Mesendoderm (in vitro differentiated cells): ENCODE measurements at regions not wholly inside any gene's neighbourhood (a gene's known extent, or its start where the extent isn't known, plus 50 kb on each side); places are given as distances from the start of the nearest gene placed in this dataset.

ENCODE experiments used
- DNase-seq: peaks from one replicate; pipeline ENCODE4 v3.0.0; 2013
- H2AK5ac ChIP-seq: 2 replicates; pipeline ENCODE4 v1.6.1; 2013; ENCODE audit warnings: low read length, inconsistent platforms
- H2BK120ac ChIP-seq: 2 replicates; pipeline ENCODE4 v1.6.1; 2013; ENCODE audit warnings: low read depth, mild to moderate bottlenecking, low read length, moderate library complexity, mixed read lengths
- H2BK15ac ChIP-seq: replicated peaks from 2 replicates; pipeline ENCODE4 v1.6.1; 2013; ENCODE audit warnings: low read depth, mild to moderate bottlenecking, moderate library complexity
- H2BK5ac ChIP-seq: 2 replicates; pipeline ENCODE4 v1.6.1; 2013; ENCODE audit warnings: low read length, inconsistent platforms
- H3K18ac ChIP-seq: 2 replicates; pipeline ENCODE4 v1.6.1; 2013; ENCODE audit warnings: mild to moderate bottlenecking, low read length, mixed read lengths
- H3K23ac ChIP-seq: one replicate; pipeline ENCODE4 v1.6.1; 2013; ENCODE audit warnings: low read length
- H3K27ac ChIP-seq: 2 replicates; pipeline ENCODE4 v1.5.1; 2013; ENCODE audit warnings: low read depth, mild to moderate bottlenecking, inconsistent platforms, low read length, moderate library complexity
- H3K27me3 ChIP-seq: 2 replicates; pipeline ENCODE4 v1.6.1; 2013; ENCODE audit warnings: low read length, control low read depth, mild to moderate bottlenecking, inconsistent platforms; ENCODE audit not compliant: insufficient read depth, poor library complexity
- H3K36me3 ChIP-seq: 2 replicates; pipeline ENCODE4 v1.6.1; 2013; ENCODE audit warnings: low read length, inconsistent platforms; ENCODE audit not compliant: control insufficient read depth, insufficient read depth
- H3K4ac ChIP-seq: one replicate; pipeline ENCODE4 v1.6.1; 2013; ENCODE audit warnings: low read depth, mild to moderate bottlenecking, low read length, moderate library complexity
- H3K4me1 ChIP-seq: 2 replicates; pipeline ENCODE4 v1.6.1; 2013; ENCODE audit warnings: low read depth, low read length, inconsistent platforms; ENCODE audit not compliant: control insufficient read depth
- H3K4me2 ChIP-seq: 2 replicates; pipeline ENCODE4 v1.6.1; 2013; ENCODE audit warnings: low read length
- H3K4me3 ChIP-seq: 2 replicates; pipeline ENCODE4 v1.5.1; 2013; ENCODE audit warnings: mild to moderate bottlenecking, low read length
- H3K56ac ChIP-seq: one replicate; pipeline ENCODE4 v1.6.1; 2013; ENCODE audit warnings: low read length
- H3K79me1 ChIP-seq: 2 replicates; pipeline ENCODE4 v1.6.1; 2013; ENCODE audit warnings: low read length, inconsistent platforms
- H3K79me2 ChIP-seq: 2 replicates; pipeline ENCODE4 v1.6.1; 2013; ENCODE audit warnings: mild to moderate bottlenecking, low read length; ENCODE audit not compliant: control insufficient read depth, insufficient read depth
- H3K9ac ChIP-seq: 2 replicates; pipeline ENCODE4 v1.6.1; 2013; ENCODE audit warnings: low read length, inconsistent platforms
- H4K5ac ChIP-seq: one replicate; pipeline ENCODE4 v1.6.1; 2013; ENCODE audit warnings: low read length
- H4K8ac ChIP-seq: one replicate; pipeline ENCODE4 v1.6.1; 2013; ENCODE audit warnings: low read depth, mild to moderate bottlenecking, control low read depth, low read length, moderate library complexity
- WGBS: extraction: QIAGEN DNeasy Blood & Tissue Kit; methylation state at CpG from one replicate; pipeline ENCODE4 v1.1.7; 2013; ENCODE audit warnings: low lambda C conversion rate, missing lambda C conversion rate; ENCODE audit not compliant: insufficient coverage; ENCODE audit errors: extremely low coverage; 5-methylcytosine and 5-hydroxymethylcytosine counted together

DNA sequence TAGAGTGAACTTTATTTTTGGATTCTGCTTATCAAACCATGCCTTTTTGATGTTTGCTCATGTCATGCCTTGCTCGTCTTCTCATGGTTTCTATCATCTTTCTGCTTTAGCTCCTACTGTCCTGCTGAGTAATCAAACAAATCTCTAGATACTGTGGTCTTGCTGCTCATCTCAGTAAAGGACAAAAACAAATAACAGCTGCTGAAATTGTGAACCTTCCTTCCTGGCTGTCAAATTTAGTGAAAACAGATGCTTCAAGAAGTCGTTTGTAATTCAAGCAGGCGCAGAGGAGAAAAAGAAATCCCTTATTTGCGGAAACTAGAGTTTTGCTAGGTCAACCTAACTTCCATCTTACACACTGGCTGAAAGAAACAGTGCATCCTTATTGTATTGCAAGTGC lies 616.1 kb upstream of the ALCAM start:
- Histone ChIP-seq H3K23ac (no peak overlapping the region), H3K27me3 (no peaks in the 10 kb centered on the region), H3K4me1 (no peaks in the 10 kb centered on the region), H3K36me3 (no peaks in the 10 kb centered on the region), H3K9ac (no peak overlapping the region), H3K4ac (no peak overlapping the region), H3K79me1 (no peaks in the 10 kb centered on the region), H3K4me3 (no peak overlapping the region), H2BK15ac (no peak overlapping the region), H4K5ac (no peak overlapping the region), H2BK5ac (no peak overlapping the region), H3K18ac (no peak overlapping the region), H3K56ac (no peak overlapping the region), H3K27ac (no peak overlapping the region), H2AK5ac (no peak overlapping the region), H4K8ac (no peak overlapping the region), H3K79me2 (no peaks in the 10 kb centered on the region), H2BK120ac (no peak overlapping the region), H3K4me2 (no peak overlapping the region)
- DNase-seq: no peak
- no CpG with 5 or more reads among the region's 4 CpGs for WGBS

GRCh38 chr3:104755791-104756190 lies 610.9 kb upstream of the ALCAM start:
- H2BK120ac ChIP-seq: no peak overlapping the region
- H3K79me1 ChIP-seq: no peaks in the 10 kb centered on the region
- H3K56ac ChIP-seq: no peak overlapping the region
- no peaks in the 10 kb centered on the region for H3K4me1 ChIP-seq
- no peak overlapping the region for H3K9ac ChIP-seq
- no peak overlapping the region for H2BK15ac ChIP-seq
- H3K18ac ChIP-seq: no peak overlapping the region
- H3K4me3 ChIP-seq: no peak overlapping the region
- no peak overlapping the region for H3K4ac ChIP-seq
- no peak for DNase-seq
- H4K8ac ChIP-seq: no peak overlapping the region
- no peak overlapping the region for H3K23ac ChIP-seq
- no peak overlapping the region for H3K4me2 ChIP-seq
- no peaks in the 10 kb centered on the region for H3K27me3 ChIP-seq
- no peak overlapping the region for H2BK5ac ChIP-seq
- no peaks in the 10 kb centered on the region for H3K79me2 ChIP-seq
- H3K36me3 ChIP-seq: no peaks in the 10 kb centered on the region
- no peak overlapping the region for H4K5ac ChIP-seq
- WGBS: no CpG with 5 or more reads among the region's 1 CpG
- no peak overlapping the region for H2AK5ac ChIP-seq
- H3K27ac ChIP-seq: no peak overlapping the region

DNA sequence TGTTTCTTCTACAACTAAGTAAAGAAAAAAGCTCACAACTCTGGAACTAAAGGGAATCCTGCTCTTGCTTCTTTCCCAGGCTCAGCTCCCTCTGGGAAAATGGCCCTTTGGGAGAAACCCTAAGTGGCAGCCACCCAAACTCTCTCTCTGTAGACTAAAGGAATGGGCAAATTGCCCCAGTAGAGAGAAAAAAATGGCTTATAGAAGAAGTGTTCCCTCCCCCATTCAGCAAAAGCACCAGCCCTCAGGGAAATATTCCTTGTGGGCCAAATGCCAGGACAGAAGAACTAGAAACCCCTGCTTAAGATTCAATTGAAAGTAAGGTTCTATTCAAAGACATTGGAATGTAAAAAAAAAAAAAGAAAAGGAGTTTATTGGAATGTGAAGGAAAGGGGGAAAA lies 603.7 kb upstream of the ALCAM start:
- no peak overlapping the region for H3K56ac ChIP-seq
- H3K9ac ChIP-seq: no peak overlapping the region
- no peak overlapping the region for H3K4ac ChIP-seq
- H2BK120ac ChIP-seq: no peak overlapping the region
- no peak overlapping the region for H3K4me3 ChIP-seq
- H4K5ac ChIP-seq: no peak overlapping the region
- H3K27ac ChIP-seq: no peak overlapping the region
- H3K36me3 ChIP-seq: no peaks in the 10 kb centered on the region
- H4K8ac ChIP-seq: no peak overlapping the region
- H3K4me1 ChIP-seq: no peaks in the 10 kb centered on the region
- H2BK15ac ChIP-seq: no peak overlapping the region
- H3K79me1 ChIP-seq: no peaks in the 10 kb centered on the region
- H3K27me3 ChIP-seq: no peaks in the 10 kb centered on the region
- DNase-seq: no peak
- H3K4me2 ChIP-seq: no peak overlapping the region
- H3K23ac ChIP-seq: no peak overlapping the region
- H3K79me2 ChIP-seq: no peaks in the 10 kb centered on the region
- H2BK5ac ChIP-seq: no peak overlapping the region
- H2AK5ac ChIP-seq: no peak overlapping the region
- no peak overlapping the region for H3K18ac ChIP-seq

GRCh38 chr3:104764496-104764895 lies 602.2 kb upstream of the ALCAM start:
- no peak overlapping the region for H4K8ac ChIP-seq
- DNase-seq: no peak
- H4K5ac ChIP-seq: no peak overlapping the region
- H3K79me1 ChIP-seq: no peaks in the 10 kb centered on the region
- no peak overlapping the region for H2BK5ac ChIP-seq
- H3K4me1 ChIP-seq: no peaks in the 10 kb centered on the region
- no peaks in the 10 kb centered on the region for H3K27me3 ChIP-seq
- no peak overlapping the region for H2BK15ac ChIP-seq
- H3K18ac ChIP-seq: no peak overlapping the region
- H3K4ac ChIP-seq: no peak overlapping the region
- H3K56ac ChIP-seq: no peak overlapping the region
- H3K36me3 ChIP-seq: no peaks in the 10 kb centered on the region
- WGBS: no CpG with 5 or more reads among the region's 4 CpGs
- no peak overlapping the region for H3K9ac ChIP-seq
- no peaks in the 10 kb centered on the region for H3K79me2 ChIP-seq
- H2BK120ac ChIP-seq: no peak overlapping the region
- H3K23ac ChIP-seq: no peak overlapping the region
- no peak overlapping the region for H3K4me2 ChIP-seq
- H3K4me3 ChIP-seq: no peak overlapping the region
- H3K27ac ChIP-seq: no peak overlapping the region
- H2AK5ac ChIP-seq: no peak overlapping the region

DNA sequence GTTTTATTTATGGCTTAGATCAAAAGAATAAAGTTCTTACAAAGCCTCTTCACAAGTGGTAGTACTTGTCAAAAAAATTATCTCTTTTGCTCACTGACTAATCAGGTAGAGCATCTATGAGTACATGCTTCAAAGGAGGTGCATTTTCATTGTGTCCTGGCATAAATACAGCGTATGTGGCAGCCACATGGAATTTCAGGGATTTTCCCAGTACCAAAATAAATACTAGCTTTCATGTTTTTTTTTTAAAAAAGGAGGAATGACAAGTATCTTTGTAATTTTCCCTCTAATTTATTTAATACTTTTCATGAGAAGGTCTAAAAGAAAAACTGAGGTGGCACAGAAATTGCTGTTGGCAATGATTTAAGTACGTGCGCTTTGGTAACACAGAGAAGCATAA lies 597.8 kb upstream of the ALCAM start:
- H3K23ac ChIP-seq: no peak overlapping the region
- H3K9ac ChIP-seq: no peak overlapping the region
- H2AK5ac ChIP-seq: no peak overlapping the region
- H3K4me2 ChIP-seq: no peak overlapping the region
- no peak overlapping the region for H4K5ac ChIP-seq
- H3K36me3 ChIP-seq: no peaks in the 10 kb centered on the region
- H3K4ac ChIP-seq: no peak overlapping the region
- no peak overlapping the region for H3K18ac ChIP-seq
- no peak overlapping the region for H2BK120ac ChIP-seq
- H4K8ac ChIP-seq: no peak overlapping the region
- no peak overlapping the region for H3K27ac ChIP-seq
- no peak overlapping the region for H2BK15ac ChIP-seq
- no peaks in the 10 kb centered on the region for H3K4me1 ChIP-seq
- no peaks in the 10 kb centered on the region for H3K79me2 ChIP-seq
- H2BK5ac ChIP-seq: no peak overlapping the region
- H3K27me3 ChIP-seq: no peaks in the 10 kb centered on the region
- no peak for DNase-seq
- H3K79me1 ChIP-seq: no peaks in the 10 kb centered on the region
- no CpG with 5 or more reads among the region's 3 CpGs for WGBS
- H3K56ac ChIP-seq: no peak overlapping the region
- H3K4me3 ChIP-seq: no peak overlapping the region

DNA sequence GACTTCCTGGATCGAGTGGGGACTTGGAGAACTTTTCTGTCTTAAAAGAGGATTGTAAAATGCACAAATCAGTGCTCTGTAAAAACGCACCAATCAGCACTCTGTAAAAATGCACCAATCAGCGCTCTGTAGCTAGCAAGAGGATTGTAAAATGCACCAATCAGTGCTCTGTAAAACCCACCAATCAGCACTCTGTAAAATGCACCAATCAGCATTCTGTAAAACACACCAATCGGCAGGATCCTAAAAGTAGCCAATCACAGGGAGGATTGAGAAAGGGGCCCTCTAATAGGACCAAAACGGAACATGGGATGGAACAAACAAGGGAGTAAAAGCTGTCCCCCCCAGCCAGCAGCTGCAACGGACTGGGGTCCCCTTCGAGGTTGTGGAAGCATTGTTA lies 587.4 kb upstream of the ALCAM start:
- Histone ChIP-seq H3K56ac (no peak overlapping the region), H3K27me3 (no peaks in the 10 kb centered on the region), H3K79me2 (no peaks in the 10 kb centered on the region), H3K4me3 (no peak overlapping the region), H3K4ac (no peak overlapping the region), H3K36me3 (no peaks in the 10 kb centered on the region), H3K18ac (no peak overlapping the region), H4K8ac (no peak overlapping the region), H2BK120ac (no peak overlapping the region), H3K23ac (no peak overlapping the region), H3K79me1 (no peaks in the 10 kb centered on the region), H3K4me2 (no peak overlapping the region), H3K27ac (no peak overlapping the region), H3K4me1 (no peaks in the 10 kb centered on the region), H4K5ac (no peak overlapping the region), H2BK5ac (no peak overlapping the region), H2AK5ac (no peak overlapping the region), H2BK15ac (no peak overlapping the region), H3K9ac (no peak overlapping the region)
- no CpG with 5 or more reads among the region's 7 CpGs for WGBS
- DNase-seq: no peak
